ENCODE measurements at regions not wholly inside any gene's neighbourhood (a gene's known extent, or its start where the extent isn't known, plus 50 kb on each side); places are given as distances from the start of the nearest gene placed in this dataset.
"Not testable (repeated sequence)": the region's sequence is repeated elsewhere in the genome, so short reads cannot be mapped to it uniquely, and the experiment has no call there.

DNA sequence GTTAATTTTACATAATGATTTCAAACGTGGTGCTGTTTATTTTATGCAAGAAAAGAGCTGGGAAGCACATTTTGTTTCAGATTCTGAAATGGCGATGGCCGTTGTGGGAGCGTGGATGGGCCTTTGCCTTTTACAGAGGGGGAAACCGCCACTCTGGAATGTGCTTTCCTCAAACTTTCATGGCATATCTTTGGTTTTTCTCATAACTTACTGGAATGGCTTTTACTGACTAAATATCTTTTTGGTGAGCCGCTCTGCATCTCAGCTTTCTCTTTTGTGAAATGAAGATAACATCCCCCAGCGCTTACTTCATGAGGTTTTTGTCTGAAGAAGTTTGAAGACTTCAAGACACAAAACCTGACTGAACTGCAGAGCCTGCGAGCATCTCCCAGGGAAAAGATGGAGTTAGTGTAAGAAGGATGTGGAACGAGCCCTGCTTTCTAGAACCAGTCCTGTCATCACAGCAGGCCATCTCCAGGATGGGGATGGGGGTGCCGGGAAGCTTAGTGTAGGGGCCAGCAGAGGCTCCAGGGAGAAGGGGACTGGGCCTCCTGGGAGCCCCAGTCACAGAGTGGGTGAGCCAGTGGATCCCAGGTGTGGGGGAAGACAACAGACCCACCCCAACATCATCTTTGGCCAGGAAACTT, 61.8 kb upstream of the TIAM2 start:
- Histone ChIP-seq H3K9ac (ENCODE audit: low read depth in 1 of 2, low read length in 2 of 2) (no peak overlapping the region), H3K4me3 (ENCODE audit: low read depth in 1 of 2, low read length in 2 of 2) (no peak overlapping the region), H3K27me3 (ENCODE audit: control insufficient read depth in 1 of 2, insufficient read depth in 2 of 2, low read length in 2 of 2) (no peaks in the 10 kb centered on the region), H3K36me3 (ENCODE audit: control insufficient read depth in 1 of 2, insufficient read depth in 2 of 2, low read length in 2 of 2) (no peaks in the 10 kb centered on the region), H3K27ac (ENCODE audit: low read depth, low read length) (no peak overlapping the region), H3K4me1 (ENCODE audit: control insufficient read depth in 1 of 2, insufficient read depth in 2 of 2, low read length in 2 of 2) (no peaks in the 10 kb centered on the region), H3K9me3 (ENCODE audit: control insufficient read depth in 1 of 2, low read length in 2 of 2) (no peaks in the 10 kb centered on the region)

DNA sequence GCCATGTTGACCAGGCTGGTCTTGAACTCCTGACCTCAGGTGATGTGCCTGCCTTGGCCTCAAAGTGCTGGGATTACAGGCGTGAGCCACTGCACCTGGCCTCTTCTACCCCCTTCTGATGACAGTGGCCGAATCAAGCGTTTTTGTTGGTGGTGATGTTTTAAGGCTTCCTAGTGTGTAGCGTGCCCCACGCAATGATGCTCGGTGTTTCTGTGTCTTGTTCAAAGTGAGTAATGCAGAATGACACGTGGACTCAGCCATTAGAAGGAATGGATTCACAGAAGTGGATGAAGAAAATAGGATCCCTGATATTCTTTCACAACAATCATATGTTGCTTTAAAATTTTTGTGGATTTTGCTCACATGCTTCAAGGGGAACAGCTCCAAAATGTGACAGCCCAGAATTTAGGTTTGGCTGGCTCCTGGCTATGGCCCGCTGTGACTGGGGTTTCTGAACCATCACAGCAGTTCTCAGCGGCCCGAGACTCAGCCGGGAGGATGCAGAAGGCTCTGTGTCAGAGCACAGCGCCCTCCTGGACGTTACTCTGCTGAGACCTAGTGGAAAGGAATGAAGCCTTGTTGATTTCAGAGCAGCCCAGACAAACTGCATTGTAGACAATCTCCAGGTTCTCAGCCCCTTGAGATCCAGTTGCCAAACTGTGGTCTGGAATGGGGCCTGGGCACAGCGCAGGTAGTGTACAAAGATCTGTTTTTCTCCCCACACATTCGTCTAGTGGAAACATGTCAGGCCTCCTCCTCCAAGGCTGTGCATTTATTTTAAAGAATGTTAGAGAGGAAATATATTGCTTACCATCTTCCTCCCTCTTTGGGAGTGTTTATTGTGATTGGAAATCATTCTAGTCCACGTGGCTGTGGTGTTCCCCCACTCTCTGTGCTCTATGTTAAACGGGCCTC, 57.6 kb upstream of the TIAM2 start:
- no peaks in the 10 kb centered on the region for H3K36me3 ChIP-seq (ENCODE audit: control insufficient read depth in 1 of 2, insufficient read depth in 2 of 2, low read length in 2 of 2)
- no peaks in the 10 kb centered on the region for H3K27me3 ChIP-seq (ENCODE audit: control insufficient read depth in 1 of 2, insufficient read depth in 2 of 2, low read length in 2 of 2)
- no peaks in the 10 kb centered on the region for H3K9me3 ChIP-seq (ENCODE audit: control insufficient read depth in 1 of 2, low read length in 2 of 2)
- no peak overlapping the region for H3K27ac ChIP-seq (ENCODE audit: low read depth, low read length)
- no peak overlapping the region for H3K9ac ChIP-seq (ENCODE audit: low read depth in 1 of 2, low read length in 2 of 2)
- no peaks in the 10 kb centered on the region for H3K4me1 ChIP-seq (ENCODE audit: control insufficient read depth in 1 of 2, insufficient read depth in 2 of 2, low read length in 2 of 2)
- H3K4me3 ChIP-seq (ENCODE audit: low read depth in 1 of 2, low read length in 2 of 2) = no peak overlapping the region

DNA sequence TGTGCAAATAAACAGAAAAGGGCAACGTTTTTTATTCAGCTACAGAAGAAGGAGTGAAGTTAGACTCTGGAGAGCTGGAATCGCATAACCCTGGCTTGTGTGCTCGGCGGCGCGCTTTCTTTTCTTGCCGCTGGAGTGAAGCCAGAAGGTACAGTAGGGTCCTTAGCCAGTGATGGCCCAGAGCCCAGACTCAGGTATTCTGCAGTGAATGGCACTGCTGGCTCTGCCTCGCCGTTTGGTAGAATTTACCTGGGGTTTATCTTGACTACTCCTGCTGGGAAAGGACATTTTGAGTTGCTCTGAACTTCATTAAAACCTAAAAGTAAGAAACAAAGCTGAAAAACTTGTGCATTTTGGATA, 56.9 kb upstream of the TIAM2 start:
- H3K9me3 ChIP-seq (ENCODE audit: control insufficient read depth in 1 of 2, low read length in 2 of 2) = no peaks in the 10 kb centered on the region
- H3K4me3 ChIP-seq (ENCODE audit: low read depth in 1 of 2, low read length in 2 of 2) = no peak overlapping the region
- H3K27me3 ChIP-seq (ENCODE audit: control insufficient read depth in 1 of 2, insufficient read depth in 2 of 2, low read length in 2 of 2) = no peaks in the 10 kb centered on the region
- no peak overlapping the region for H3K27ac ChIP-seq (ENCODE audit: low read depth, low read length)
- no peak overlapping the region for H3K9ac ChIP-seq (ENCODE audit: low read depth in 1 of 2, low read length in 2 of 2)
- no peaks in the 10 kb centered on the region for H3K36me3 ChIP-seq (ENCODE audit: control insufficient read depth in 1 of 2, insufficient read depth in 2 of 2, low read length in 2 of 2)
- H3K4me1 ChIP-seq (ENCODE audit: control insufficient read depth in 1 of 2, insufficient read depth in 2 of 2, low read length in 2 of 2) = no peaks in the 10 kb centered on the region

DNA sequence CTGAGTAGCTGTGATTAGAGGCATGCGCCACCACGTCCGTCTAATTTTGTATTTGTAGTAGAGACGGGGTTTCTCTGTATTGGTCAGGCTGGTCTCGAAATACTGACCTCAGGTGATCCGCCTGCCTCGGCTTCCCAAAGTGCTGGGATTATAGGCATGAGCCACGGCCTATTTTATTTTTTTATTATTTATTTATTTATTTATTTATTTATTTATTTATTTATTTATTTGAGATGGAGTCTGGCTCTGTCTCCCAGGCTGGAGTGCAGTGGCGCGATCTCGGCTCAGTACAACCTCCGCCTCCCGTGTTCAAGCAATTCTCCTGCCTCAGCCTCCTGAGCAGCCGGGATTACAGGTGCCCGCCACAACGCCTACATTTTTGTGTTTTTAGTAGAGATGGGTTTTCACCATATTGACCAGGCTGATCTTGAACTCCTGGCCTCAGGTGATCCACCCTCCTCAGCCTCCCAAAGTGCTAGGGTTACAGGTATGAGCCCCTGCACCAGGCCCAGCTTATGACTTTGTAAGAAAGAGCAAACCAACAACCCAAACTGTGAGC, 56.3 kb upstream of the TIAM2 start:
- not testable (repeated sequence) for H3K27ac ChIP-seq (ENCODE audit: low read depth, low read length); H3K4me3 ChIP-seq (ENCODE audit: low read depth in 1 of 2, low read length in 2 of 2); H3K9me3 ChIP-seq (ENCODE audit: control insufficient read depth in 1 of 2, low read length in 2 of 2)

DNA sequence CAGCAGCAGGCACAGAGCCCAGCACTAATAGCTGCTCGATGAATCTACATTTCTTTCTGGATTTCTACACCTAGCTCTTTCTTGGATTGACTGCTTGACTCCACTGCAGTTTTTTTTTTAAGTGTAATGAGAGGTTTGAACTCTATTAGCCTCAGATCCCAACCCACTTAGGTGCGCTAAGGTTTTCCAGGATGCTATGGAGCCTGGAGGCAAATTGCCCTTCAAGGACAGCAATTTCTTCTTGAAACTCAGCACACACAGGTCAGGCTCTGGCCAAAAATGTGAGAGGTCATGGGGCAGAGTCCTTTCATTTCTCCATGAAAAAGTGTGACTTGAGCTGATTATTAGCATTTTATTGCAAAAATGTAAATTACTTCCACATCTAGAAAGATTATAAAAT, 52.3 kb upstream of the TIAM2 start:
- H3K9ac ChIP-seq (ENCODE audit: low read depth in 1 of 2, low read length in 2 of 2) = no peak overlapping the region
- H3K36me3 ChIP-seq (ENCODE audit: control insufficient read depth in 1 of 2, insufficient read depth in 2 of 2, low read length in 2 of 2) = peaks cover 0 to 5% of the 10 kb centered on the region in 2 donors

More for the DNA sequence above, 56.3 kb upstream of the TIAM2 start:
- not testable (repeated sequence) for H3K27me3 ChIP-seq (ENCODE audit: control insufficient read depth in 1 of 2, insufficient read depth in 2 of 2, low read length in 2 of 2); H3K36me3 ChIP-seq (ENCODE audit: control insufficient read depth in 1 of 2, insufficient read depth in 2 of 2, low read length in 2 of 2); H3K4me1 ChIP-seq (ENCODE audit: control insufficient read depth in 1 of 2, insufficient read depth in 2 of 2, low read length in 2 of 2); H3K9ac ChIP-seq (ENCODE audit: low read depth in 1 of 2, low read length in 2 of 2)

DNA sequence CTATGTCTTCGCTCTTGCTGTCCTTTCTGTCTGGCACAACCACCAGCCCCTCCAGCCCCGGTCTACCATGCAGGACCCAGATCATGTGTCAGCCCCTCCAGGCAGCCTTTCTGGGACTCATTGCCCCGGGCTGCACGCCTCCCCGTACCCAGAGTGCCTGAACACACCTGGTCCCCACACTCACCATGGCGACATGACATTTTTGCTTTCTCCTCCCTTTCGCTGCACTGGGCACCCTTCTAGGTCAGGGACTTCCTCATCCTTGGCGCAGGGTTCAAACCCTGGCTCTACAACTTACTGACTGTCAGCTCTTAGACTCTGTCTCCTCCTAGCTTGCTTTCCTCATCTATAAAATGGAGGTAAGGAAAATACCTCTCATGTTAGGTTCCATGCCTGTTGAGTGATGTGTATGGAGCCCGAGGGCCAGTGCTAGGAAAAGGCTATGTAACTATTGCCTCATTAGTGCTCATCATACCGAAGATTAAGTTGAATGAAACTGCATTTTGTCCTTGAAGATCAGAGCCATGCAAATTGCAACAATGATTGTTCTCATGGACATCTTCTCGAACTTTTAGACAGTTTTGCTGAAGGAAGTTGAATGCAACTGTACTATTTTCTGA, 49.7 kb upstream of the TIAM2 start:
- Histone ChIP-seq H3K4me3 (ENCODE audit: low read depth in 1 of 2, low read length in 2 of 2) (no peak overlapping the region), H3K27me3 (ENCODE audit: control insufficient read depth in 1 of 2, insufficient read depth in 2 of 2, low read length in 2 of 2) (no peaks in the 10 kb centered on the region), H3K9me3 (ENCODE audit: control insufficient read depth in 1 of 2, low read length in 2 of 2) (no peaks in the 10 kb centered on the region), H3K9ac (ENCODE audit: low read depth in 1 of 2, low read length in 2 of 2) (no peak overlapping the region), H3K36me3 (ENCODE audit: control insufficient read depth in 1 of 2, insufficient read depth in 2 of 2, low read length in 2 of 2) (peaks cover 0 to 5% of the 10 kb centered on the region in 2 donors), H3K4me1 (ENCODE audit: control insufficient read depth in 1 of 2, insufficient read depth in 2 of 2, low read length in 2 of 2) (no peaks in the 10 kb centered on the region), H3K27ac (ENCODE audit: low read depth, low read length) (no peak overlapping the region)

More for the DNA sequence above, 52.3 kb upstream of the TIAM2 start:
- Histone ChIP-seq H3K9me3 (ENCODE audit: control insufficient read depth in 1 of 2, low read length in 2 of 2) (no peaks in the 10 kb centered on the region), H3K4me1 (ENCODE audit: control insufficient read depth in 1 of 2, insufficient read depth in 2 of 2, low read length in 2 of 2) (no peaks in the 10 kb centered on the region), H3K27ac (ENCODE audit: low read depth, low read length) (no peak overlapping the region), H3K4me3 (ENCODE audit: low read depth in 1 of 2, low read length in 2 of 2) (no peak overlapping the region), H3K27me3 (ENCODE audit: control insufficient read depth in 1 of 2, insufficient read depth in 2 of 2, low read length in 2 of 2) (no peaks in the 10 kb centered on the region)

Data from duodenal mucosa (tissue), 2 donors.